ENCODE measurements at regions not wholly inside any gene's neighbourhood (a gene's known extent, or its start where the extent isn't known, plus 50 kb on each side); places are given as distances from the start of the nearest gene placed in this dataset.

- no peak overlapping the region for H3K27ac Mint-ChIP-seq (ENCODE audit: low read depth)
- H3K36me3 Mint-ChIP-seq (ENCODE audit: insufficient read depth): no peaks in the 10 kb centered on the region
- H3K9me3 Mint-ChIP-seq: peaks cover 11% of the 10 kb centered on the region
- H3K4me1 Mint-ChIP-seq: no peaks in the 10 kb centered on the region
- DNase-seq (ENCODE audit: low spot score in 2 of 2): no peak
- no peak for ATAC-seq (replicated peaks; ENCODE audit: extremely low read depth, poor library complexity, severe bottlenecking)
- no peak overlapping the region for H3K4me3 Mint-ChIP-seq
- no peaks in the 10 kb centered on the region for H3K27me3 Mint-ChIP-seq
These were observed 2706.8 kb downstream of the ARAP2 start for GRCh38 chr4:33537527-33537926.

- H3K27me3 Mint-ChIP-seq: no peaks in the 10 kb centered on the region
- peaks cover 15% of the 10 kb centered on the region for H3K9me3 Mint-ChIP-seq
- no peak overlapping the region for H3K27ac Mint-ChIP-seq (ENCODE audit: low read depth)
- no peak overlapping the region for H3K4me3 Mint-ChIP-seq
- no peak for DNase-seq (ENCODE audit: low spot score in 2 of 2)
- H3K4me1 Mint-ChIP-seq: no peaks in the 10 kb centered on the region
- ATAC-seq (replicated peaks; ENCODE audit: extremely low read depth, poor library complexity, severe bottlenecking): no peak
- H3K36me3 Mint-ChIP-seq (ENCODE audit: insufficient read depth): no peaks in the 10 kb centered on the region
These were observed 2700.3 kb downstream of the ARAP2 start for GRCh38 chr4:33543941-33544450.

GRCh38 chr4:33551244-33551643 is 2693.1 kb downstream of the ARAP2 start:
- Mint-ChIP-seq H3K27ac (ENCODE audit: low read depth) (no peak overlapping the region), H3K27me3 (no peaks in the 10 kb centered on the region), H3K36me3 (ENCODE audit: insufficient read depth) (no peaks in the 10 kb centered on the region), H3K9me3 (peaks cover 38% of the 10 kb centered on the region), H3K4me3 (no peak overlapping the region), H3K4me1 (no peaks in the 10 kb centered on the region)
- DNase-seq (ENCODE audit: low spot score in 2 of 2): no peak
- ATAC-seq (replicated peaks; ENCODE audit: extremely low read depth, poor library complexity, severe bottlenecking): no peak

GRCh38 chr4:33561259-33561658 is 2683.1 kb downstream of the ARAP2 start:
- Mint-ChIP-seq H3K27ac (ENCODE audit: low read depth) (no peak overlapping the region), H3K4me3 (no peak overlapping the region), H3K27me3 (no peaks in the 10 kb centered on the region), H3K36me3 (ENCODE audit: insufficient read depth) (no peaks in the 10 kb centered on the region), H3K4me1 (no peaks in the 10 kb centered on the region), H3K9me3 (no peaks in the 10 kb centered on the region)
- ATAC-seq (replicated peaks; ENCODE audit: extremely low read depth, poor library complexity, severe bottlenecking) (no peak), DNase-seq (ENCODE audit: low spot score in 2 of 2) (no peak)

GRCh38 chr4:33566649-33567048 is 2677.7 kb downstream of the ARAP2 start:
- Mint-ChIP-seq H3K27ac (ENCODE audit: low read depth) (no peak overlapping the region), H3K4me1 (no peaks in the 10 kb centered on the region), H3K27me3 (no peaks in the 10 kb centered on the region), H3K4me3 (no peak overlapping the region), H3K36me3 (ENCODE audit: insufficient read depth) (no peaks in the 10 kb centered on the region), H3K9me3 (no peaks in the 10 kb centered on the region)
- DNase-seq (ENCODE audit: low spot score in 2 of 2): no peak
- ATAC-seq (replicated peaks; ENCODE audit: extremely low read depth, poor library complexity, severe bottlenecking): no peak

GRCh38 chr4:33577791-33578190 is 2666.5 kb downstream of the ARAP2 start:
- ATAC-seq (replicated peaks; ENCODE audit: extremely low read depth, poor library complexity, severe bottlenecking): no peak
- Mint-ChIP-seq H3K27ac (ENCODE audit: low read depth) (no peak overlapping the region), H3K36me3 (ENCODE audit: insufficient read depth) (no peaks in the 10 kb centered on the region), H3K9me3 (peaks cover 29% of the 10 kb centered on the region), H3K4me1 (no peaks in the 10 kb centered on the region), H3K4me3 (no peak overlapping the region), H3K27me3 (no peaks in the 10 kb centered on the region)
- DNase-seq (ENCODE audit: low spot score in 2 of 2): no peak

GRCh38 chr4:33579951-33580350 is 2664.4 kb downstream of the ARAP2 start:
- no peak overlapping the region for H3K27ac Mint-ChIP-seq (ENCODE audit: low read depth)
- DNase-seq (ENCODE audit: low spot score in 2 of 2) (no peak), ATAC-seq (replicated peaks; ENCODE audit: extremely low read depth, poor library complexity, severe bottlenecking) (no peak)
- no peaks in the 10 kb centered on the region for H3K27me3 Mint-ChIP-seq
- H3K4me1 Mint-ChIP-seq: no peaks in the 10 kb centered on the region
- H3K9me3 Mint-ChIP-seq: peaks cover 24% of the 10 kb centered on the region
- no peaks in the 10 kb centered on the region for H3K36me3 Mint-ChIP-seq (ENCODE audit: insufficient read depth)
- H3K4me3 Mint-ChIP-seq: no peak overlapping the region

GRCh38 chr4:33592701-33593100 is 2651.6 kb downstream of the ARAP2 start:
- DNase-seq (ENCODE audit: low spot score in 2 of 2): no peak
- Mint-ChIP-seq H3K27me3 (no peaks in the 10 kb centered on the region), H3K27ac (ENCODE audit: low read depth) (no peak overlapping the region), H3K9me3 (peaks cover 28% of the 10 kb centered on the region), H3K4me3 (no peak overlapping the region), H3K4me1 (no peaks in the 10 kb centered on the region), H3K36me3 (ENCODE audit: insufficient read depth) (no peaks in the 10 kb centered on the region)
- ATAC-seq (replicated peaks; ENCODE audit: extremely low read depth, poor library complexity, severe bottlenecking): no peak

GRCh38 chr4:33606951-33607350 is 2637.4 kb downstream of the ARAP2 start:
- ATAC-seq (replicated peaks; ENCODE audit: extremely low read depth, poor library complexity, severe bottlenecking) (no peak), DNase-seq (ENCODE audit: low spot score in 2 of 2) (no peak)
- Mint-ChIP-seq H3K9me3 (peaks cover 28% of the 10 kb centered on the region), H3K27me3 (no peaks in the 10 kb centered on the region), H3K4me1 (no peaks in the 10 kb centered on the region), H3K27ac (ENCODE audit: low read depth) (no peak overlapping the region), H3K4me3 (no peak overlapping the region), H3K36me3 (ENCODE audit: insufficient read depth) (no peaks in the 10 kb centered on the region)

- DNase-seq (ENCODE audit: low spot score in 2 of 2) (no peak), ATAC-seq (replicated peaks; ENCODE audit: extremely low read depth, poor library complexity, severe bottlenecking) (no peak)
- no peaks in the 10 kb centered on the region for H3K27me3 Mint-ChIP-seq
- H3K4me3 Mint-ChIP-seq: no peak overlapping the region
- H3K9me3 Mint-ChIP-seq: peaks cover 8% of the 10 kb centered on the region
- no peaks in the 10 kb centered on the region for H3K4me1 Mint-ChIP-seq
- H3K27ac Mint-ChIP-seq (ENCODE audit: low read depth): no peak overlapping the region
- H3K36me3 Mint-ChIP-seq (ENCODE audit: insufficient read depth): no peaks in the 10 kb centered on the region
These were observed 2628.2 kb downstream of the ARAP2 start for GRCh38 chr4:33616121-33616520.

- Mint-ChIP-seq H3K4me3 (no peak overlapping the region), H3K4me1 (no peaks in the 10 kb centered on the region), H3K36me3 (ENCODE audit: insufficient read depth) (no peaks in the 10 kb centered on the region), H3K27me3 (no peaks in the 10 kb centered on the region), H3K9me3 (peaks cover 31% of the 10 kb centered on the region), H3K27ac (ENCODE audit: low read depth) (no peak overlapping the region)
- no peak for DNase-seq (ENCODE audit: low spot score in 2 of 2)
- no peak for ATAC-seq (replicated peaks; ENCODE audit: extremely low read depth, poor library complexity, severe bottlenecking)
These were observed 2618.6 kb downstream of the ARAP2 start for GRCh38 chr4:33625748-33626147.

GRCh38 chr4:33626221-33626620 is 2618.1 kb downstream of the ARAP2 start:
- DNase-seq (ENCODE audit: low spot score in 2 of 2): no peak

GRCh38 chr4:33628296-33628695 is 2616.0 kb downstream of the ARAP2 start:
- ATAC-seq (replicated peaks; ENCODE audit: extremely low read depth, poor library complexity, severe bottlenecking): no peak
- H3K36me3 Mint-ChIP-seq (ENCODE audit: insufficient read depth): peaks cover under 1% of the 10 kb centered on the region

More at GRCh38 chr4:33626221-33626620, 2618.1 kb downstream of the ARAP2 start:
- no peaks in the 10 kb centered on the region for H3K4me1 Mint-ChIP-seq
- H3K27me3 Mint-ChIP-seq: no peaks in the 10 kb centered on the region
- H3K27ac Mint-ChIP-seq (ENCODE audit: low read depth): no peak overlapping the region
- ATAC-seq (replicated peaks; ENCODE audit: extremely low read depth, poor library complexity, severe bottlenecking): no peak
- H3K36me3 Mint-ChIP-seq (ENCODE audit: insufficient read depth): no peaks in the 10 kb centered on the region
- peaks cover 31% of the 10 kb centered on the region for H3K9me3 Mint-ChIP-seq
- no peak overlapping the region for H3K4me3 Mint-ChIP-seq

GRCh38 chr4:33649015-33649414 is 2595.3 kb downstream of the ARAP2 start:
- H3K27me3 Mint-ChIP-seq: no peaks in the 10 kb centered on the region
- no peak overlapping the region for H3K4me3 Mint-ChIP-seq
- no peaks in the 10 kb centered on the region for H3K4me1 Mint-ChIP-seq
- no peak for ATAC-seq (replicated peaks; ENCODE audit: extremely low read depth, poor library complexity, severe bottlenecking)
- H3K9me3 Mint-ChIP-seq: peaks cover 32% of the 10 kb centered on the region
- DNase-seq (ENCODE audit: low spot score in 2 of 2): no peak
- H3K27ac Mint-ChIP-seq (ENCODE audit: low read depth): no peak overlapping the region
- H3K36me3 Mint-ChIP-seq (ENCODE audit: insufficient read depth): no peaks in the 10 kb centered on the region

More at GRCh38 chr4:33628296-33628695, 2616.0 kb downstream of the ARAP2 start:
- Mint-ChIP-seq H3K4me3 (no peak overlapping the region), H3K9me3 (peaks cover 31% of the 10 kb centered on the region), H3K27me3 (no peaks in the 10 kb centered on the region), H3K27ac (ENCODE audit: low read depth) (no peak overlapping the region), H3K4me1 (no peaks in the 10 kb centered on the region)
- DNase-seq (ENCODE audit: low spot score in 2 of 2): no peak
